Endothelial cell of umbilical vein (primary cell): ENCODE measurements at regions not wholly inside any gene's neighbourhood (a gene's known extent, or its start where the extent isn't known, plus 50 kb on each side); places are given as distances from the start of the nearest gene placed in this dataset.

Experiments used
- BruUV-seq: library from RNA; stranded (reverse); fragments of 400-500 nt; replicated peaks from 2 replicates; lab custom pipeline; 2021; lab: Mats Ljungman, UMichigan
- CTCF ChIA-PET: fragments of 300-600, 350-600 bp; sonication (Branson Sonifier 250); formaldehyde crosslinking; loops from one replicate; lab custom pipeline; 2021; ENCODE audit warnings: antibody characterized with exemption, inconsistent platforms; lab: Charles Lee
- POLR2A ChIA-PET: fragments of 300-600, 350-600 bp; sonication (Branson Sonifier 250); formaldehyde crosslinking; loops from one replicate; lab custom pipeline; 2021; ENCODE audit warnings: antibody characterized with exemption, inconsistent platforms; lab: Charles Lee
- DNase-seq: peaks from one replicate; pipeline ENCODE4 v3.0.0-alpha.2; 2011; ENCODE audit warnings: low read depth, low spot score
- FAIRE-seq: peaks from 2 replicates; lab custom pipeline; 2011; peaks lifted over from hg19 to GRCh38; lab: Jason Lieb, UNC
- H2AFZ ChIP-seq: 2 replicates; pipeline ENCODE4 v1.6.0; 2012; ENCODE audit warnings: low read depth, low read length, control low read depth, inconsistent platforms
- H3K27ac ChIP-seq: 2 replicates; pipeline ENCODE4 v1.5.1; 2011; ENCODE audit warnings: low read depth, mild to moderate bottlenecking, control low read depth, low read length, moderate library complexity; ENCODE audit not compliant: insufficient read depth
- H3K27me3 ChIP-seq, 2 experiments: 2 replicates each; pipeline versions ENCODE4 v1.6.0 to v1.6.1; 2011; ENCODE audit warnings: low read length in 2 of 2, mixed read lengths in 1 of 2; ENCODE audit not compliant: control insufficient read depth in 2 of 2, insufficient read depth in 2 of 2
- H3K36me3 ChIP-seq, 2 experiments: 2 replicates in 1 of 2; 3 replicates in 1 of 2; pipeline ENCODE4 v1.5.1; 2011; ENCODE audit warnings: low read length in 2 of 2, mild to moderate bottlenecking in 1 of 2, moderate library complexity in 1 of 2; ENCODE audit not compliant: control insufficient read depth in 2 of 2, insufficient read depth in 2 of 2; ENCODE audit errors: extremely low read depth in 1 of 2
- H3K4me1 ChIP-seq: 3 replicates; pipeline ENCODE4 v1.5.1; 2011; ENCODE audit warnings: mild to moderate bottlenecking, low read length; ENCODE audit not compliant: control insufficient read depth, insufficient read depth; ENCODE audit errors: extremely low read depth
- H3K4me2 ChIP-seq: 2 replicates; pipeline ENCODE4 v1.6.1; 2011; ENCODE audit warnings: low read length, control low read depth, mixed read lengths; ENCODE audit not compliant: insufficient read depth
- H3K4me3 ChIP-seq, 3 experiments: fragments of 200-600 bp in 1 of 3; sonication (generic), shearing (Covaris generic) in 1 of 3; replicated peaks in 1 of 3; 2 replicates each; pipeline ENCODE4 v1.5.1; 2011 to 2016; ENCODE audit warnings: control low read depth in 3 of 3, low read length in 3 of 3, mild to moderate bottlenecking in 2 of 3, inconsistent platforms in 1 of 3, low read depth in 1 of 3, moderate library complexity in 1 of 3; ENCODE audit not compliant: insufficient read depth in 1 of 3
- H3K79me2 ChIP-seq: 2 replicates; pipeline ENCODE4 v1.6.0; 2012; ENCODE audit warnings: low read length, inconsistent platforms; ENCODE audit not compliant: control insufficient read depth, insufficient read depth
- H3K9ac ChIP-seq: replicated peaks from 2 replicates; pipeline ENCODE3; 2011; ENCODE audit warnings: low read length, control low read depth; ENCODE audit not compliant: insufficient read depth; ENCODE audit errors: extremely low read depth
- H3K9me1 ChIP-seq: replicated peaks from 3 replicates; pipeline ENCODE4 v1.6.0; 2011; ENCODE audit warnings: mild to moderate bottlenecking, low read length; ENCODE audit not compliant: control insufficient read depth, insufficient read depth; ENCODE audit errors: extremely low read depth
- H3K9me3 ChIP-seq: replicated peaks from 2 replicates; pipeline ENCODE4 v1.5.1; 2012; ENCODE audit warnings: low read length, inconsistent platforms; ENCODE audit not compliant: control insufficient read depth, insufficient read depth
- H4K20me1 ChIP-seq: replicated peaks from 2 replicates; pipeline ENCODE3; 2011; ENCODE audit warnings: mild to moderate bottlenecking, low read length; ENCODE audit not compliant: control insufficient read depth, insufficient read depth; ENCODE audit errors: extremely low read depth
- EZH2 ChIP-seq: IDR thresholded peaks from 2 replicates; pipeline ENCODE4 v1.6.1; 2012; ENCODE audit warnings: borderline replicate concordance, low read depth, mild to moderate bottlenecking, moderate library complexity, low read length, inconsistent platforms; ENCODE audit not compliant: severe bottlenecking
- FOS ChIP-seq: IDR thresholded peaks from 2 replicates; pipeline ENCODE4 v1.6.1; 2011; ENCODE audit warnings: mild to moderate bottlenecking, low read length, moderate library complexity, borderline replicate concordance; ENCODE audit not compliant: insufficient read depth
- JUN ChIP-seq: IDR thresholded peaks from 2 replicates; pipeline ENCODE4 v1.6.1; 2011; ENCODE audit warnings: borderline replicate concordance, low read depth; ENCODE audit not compliant: insufficient read length, insufficient read depth
- MYC ChIP-seq: IDR thresholded peaks from one replicate; pipeline ENCODE4 v1.6.1; 2011; ENCODE audit warnings: mild to moderate bottlenecking, low read depth, low read length
- POLR2A ChIP-seq: IDR thresholded peaks from 2 replicates; pipeline ENCODE4 v1.6.1; 2012; ENCODE audit warnings: low read depth, mild to moderate bottlenecking, control low read depth, low read length
- POLR2AphosphoS5 ChIP-seq: IDR thresholded peaks from 2 replicates; pipeline ENCODE4 v1.6.1; 2012; ENCODE audit warnings: low read depth, mild to moderate bottlenecking, control low read depth, low read length, moderate library complexity; ENCODE audit not compliant: insufficient read depth
- dilution Hi-C: fragments of 300-500 bp; cut with MboI; formaldehyde crosslinking; loops from one replicate; pipeline ENCODE4 v1.15.0; 2019; ENCODE audit warnings: low sequenced_read_pairs; ENCODE audit not compliant: extremely low pct_ligation_motif_present
- intact Hi-C: fragments of 100-400 bp; cut with micrococcal nuclease; formaldehyde crosslinking; loops from one replicate; pipeline ENCODE4 v1.10.0; 2022
- TF ChIP-seq, protein P1 (sequence below): IDR thresholded peaks from 2 replicates; pipeline ENCODE4 v1.6.1; 2011; ENCODE audit not compliant: insufficient read depth, insufficient read length
- TF ChIP-seq, protein P2 (sequence below), 2 donors: IDR thresholded peaks; 1 replicate in 1 of 2; 2 replicates in 1 of 2; pipeline ENCODE4 v1.5.1; 2011; ENCODE audit warnings: low read length in 2 of 2, mild to moderate bottlenecking in 2 of 2, moderate library complexity in 2 of 2, control low read depth in 1 of 2, inconsistent platforms in 1 of 2, low read depth in 1 of 2; ENCODE audit not compliant: insufficient read depth in 1 of 2; ENCODE audit errors: extremely low read depth in 1 of 2

DNA sequence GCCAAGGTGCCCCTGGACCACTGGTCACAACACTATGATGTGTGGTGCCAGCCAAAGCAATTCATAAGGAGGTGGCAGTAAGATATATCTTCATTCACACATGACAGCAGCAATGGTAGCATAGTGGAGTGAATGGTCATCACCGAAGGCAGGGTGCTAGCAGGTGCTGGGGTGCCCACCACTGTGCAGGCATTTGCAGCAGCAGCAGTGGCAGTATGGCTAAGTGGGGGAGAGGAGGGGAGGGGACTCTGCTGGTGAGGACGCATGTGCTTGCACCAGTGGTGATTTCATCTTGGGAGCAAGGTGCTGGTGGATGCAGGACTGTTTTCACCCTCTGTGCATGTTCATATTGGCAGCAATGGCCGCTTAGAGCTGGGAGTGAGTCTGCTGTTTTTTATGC, 419.1 kb upstream of the KLHL4 start:
- no peak for FAIRE-seq
- no peak for DNase-seq
- Histone ChIP-seq H3K9ac (no peak overlapping the region), H3K79me2 (no peaks in the 10 kb centered on the region), H2AFZ (no peak overlapping the region), H3K36me3 (no peaks in the 10 kb centered on the region), H3K4me2 (no peak overlapping the region), H3K27me3 (no peaks in the 10 kb centered on the region), H3K4me1 (no peaks in the 10 kb centered on the region), H3K9me3 (no peaks in the 10 kb centered on the region), H3K9me1 (no peaks in the 10 kb centered on the region), H4K20me1 (no peaks in the 10 kb centered on the region), H3K27ac (no peak overlapping the region), H3K4me3 (no peak overlapping the region)
- BruUV-seq, result no TSS peak
- intact Hi-C loops, result no loop called here
- ChIA-PET POLR2A (no interaction called here), CTCF (no interaction called here)
- dilution Hi-C loops, result no loop called here
- TF ChIP-seq, protein P1, sequence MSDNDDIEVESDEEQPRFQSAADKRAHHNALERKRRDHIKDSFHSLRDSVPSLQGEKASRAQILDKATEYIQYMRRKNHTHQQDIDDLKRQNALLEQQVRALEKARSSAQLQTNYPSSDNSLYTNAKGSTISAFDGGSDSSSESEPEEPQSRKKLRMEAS, result no peak
- TF ChIP-seq POLR2A, result no peak
- TF ChIP-seq FOS, result no peak
- TF ChIP-seq EZH2, result no peak
- TF ChIP-seq POLR2AphosphoS5, result no peak
- TF ChIP-seq, protein P2, sequence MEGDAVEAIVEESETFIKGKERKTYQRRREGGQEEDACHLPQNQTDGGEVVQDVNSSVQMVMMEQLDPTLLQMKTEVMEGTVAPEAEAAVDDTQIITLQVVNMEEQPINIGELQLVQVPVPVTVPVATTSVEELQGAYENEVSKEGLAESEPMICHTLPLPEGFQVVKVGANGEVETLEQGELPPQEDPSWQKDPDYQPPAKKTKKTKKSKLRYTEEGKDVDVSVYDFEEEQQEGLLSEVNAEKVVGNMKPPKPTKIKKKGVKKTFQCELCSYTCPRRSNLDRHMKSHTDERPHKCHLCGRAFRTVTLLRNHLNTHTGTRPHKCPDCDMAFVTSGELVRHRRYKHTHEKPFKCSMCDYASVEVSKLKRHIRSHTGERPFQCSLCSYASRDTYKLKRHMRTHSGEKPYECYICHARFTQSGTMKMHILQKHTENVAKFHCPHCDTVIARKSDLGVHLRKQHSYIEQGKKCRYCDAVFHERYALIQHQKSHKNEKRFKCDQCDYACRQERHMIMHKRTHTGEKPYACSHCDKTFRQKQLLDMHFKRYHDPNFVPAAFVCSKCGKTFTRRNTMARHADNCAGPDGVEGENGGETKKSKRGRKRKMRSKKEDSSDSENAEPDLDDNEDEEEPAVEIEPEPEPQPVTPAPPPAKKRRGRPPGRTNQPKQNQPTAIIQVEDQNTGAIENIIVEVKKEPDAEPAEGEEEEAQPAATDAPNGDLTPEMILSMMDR (IDR thresholded peaks at IDR 0.05; ENCODE audit: extremely low read depth in 1 of 2, insufficient read depth in 1 of 2, low read depth in 1 of 2, low read length in 2 of 2), result no peak
- no peak for TF ChIP-seq JUN
- TF ChIP-seq MYC, result no peak
